SJCRH30 (cell line): ENCODE measurements at regions not wholly inside any gene's neighbourhood (a gene's known extent, or its start where the extent isn't known, plus 50 kb on each side); places are given as distances from the start of the nearest gene placed in this dataset.

Experiments used
- DNase-seq, 2 experiments: peaks; one replicate each; pipeline ENCODE4 v3.0.0-alpha.2; 2015 to 2020
- H3K27ac ChIP-seq: fragments of 250-450 bp; sonication (Bioruptor Pico); 2 replicates; pipeline ENCODE4 v1.5.1; 2020; ENCODE audit warnings: mild to moderate bottlenecking, moderate library complexity
- H3K27me3 ChIP-seq: fragments of 250-450 bp; sonication (Bioruptor Pico); 2 replicates; pipeline ENCODE4 v1.5.1; 2020; ENCODE audit warnings: mild to moderate bottlenecking, moderate library complexity
- H3K36me3 ChIP-seq: fragments of 250-450 bp; sonication (Bioruptor Pico); 2 replicates; pipeline ENCODE4 v1.5.1; 2020; ENCODE audit warnings: mild to moderate bottlenecking, moderate library complexity
- H3K4me1 ChIP-seq: fragments of 250-450 bp; sonication (Bioruptor Pico); 2 replicates; pipeline ENCODE4 v1.5.1; 2020; ENCODE audit warnings: mild to moderate bottlenecking, moderate library complexity
- H3K4me3 ChIP-seq: fragments of 250-450 bp; sonication (Bioruptor Pico); 2 replicates; pipeline ENCODE4 v1.5.1; 2020; ENCODE audit warnings: mild to moderate bottlenecking, moderate library complexity
- H3K9me3 ChIP-seq: fragments of 250-450 bp; sonication (Bioruptor Pico); replicated peaks from 2 replicates; pipeline ENCODE4 v1.5.1; 2020; ENCODE audit warnings: mild to moderate bottlenecking, moderate library complexity

- DNase-seq, result no peak
- Histone ChIP-seq H3K36me3 (no peaks in the 10 kb centered on the region), H3K9me3 (no peaks in the 10 kb centered on the region), H3K27ac (no peak overlapping the region), H3K4me3 (no peak overlapping the region), H3K27me3 (no peaks in the 10 kb centered on the region; the same call in 1 of the 2 replicates), H3K4me1 (no peaks in the 10 kb centered on the region)
Observed at GRCh38 chr6:134457941-134458340, 140.0 kb upstream of the SGK1 start.

- Histone ChIP-seq H3K4me1 (no peaks in the 10 kb centered on the region), H3K9me3 (no peaks in the 10 kb centered on the region), H3K4me3 (no peak overlapping the region), H3K36me3 (no peaks in the 10 kb centered on the region), H3K27ac (no peak overlapping the region), H3K27me3 (no peaks in the 10 kb centered on the region; the same call in 1 of the 2 replicates)
- no peak for DNase-seq
Observed at GRCh38 chr6:134456226-134456625, 138.3 kb upstream of the SGK1 start.

GRCh38 chr6:134455319-134455718 is 137.4 kb upstream of the SGK1 start:
- no peak for DNase-seq
- Histone ChIP-seq H3K4me1 (no peaks in the 10 kb centered on the region), H3K4me3 (no peak overlapping the region), H3K27ac (no peak overlapping the region), H3K36me3 (no peaks in the 10 kb centered on the region), H3K9me3 (no peaks in the 10 kb centered on the region), H3K27me3 (no peaks in the 10 kb centered on the region; the same call in 1 of the 2 replicates)

GRCh38 chr6:134454794-134455193 is 136.9 kb upstream of the SGK1 start:
- H3K36me3 ChIP-seq, result no peaks in the 10 kb centered on the region
- H3K4me3 ChIP-seq, result no peak overlapping the region
- H3K4me1 ChIP-seq, result no peaks in the 10 kb centered on the region
- H3K27me3 ChIP-seq, result no peaks in the 10 kb centered on the region; the same call in 1 of the 2 replicates
- H3K27ac ChIP-seq, result no peak overlapping the region
- H3K9me3 ChIP-seq, result no peaks in the 10 kb centered on the region
- no peak for DNase-seq

- H3K27me3 ChIP-seq, result no peaks in the 10 kb centered on the region; the same call in 1 of the 2 replicates
- DNase-seq, result no peak
- H3K36me3 ChIP-seq, result no peaks in the 10 kb centered on the region
- no peak overlapping the region for H3K4me3 ChIP-seq
- no peak overlapping the region for H3K27ac ChIP-seq
- H3K9me3 ChIP-seq, result no peaks in the 10 kb centered on the region
- no peaks in the 10 kb centered on the region for H3K4me1 ChIP-seq
Observed at GRCh38 chr6:134453792-134454510, 136.0 kb upstream of the SGK1 start.

GRCh38 chr6:134452906-134453305 is 135.0 kb upstream of the SGK1 start:
- Histone ChIP-seq H3K4me3 (no peak overlapping the region), H3K9me3 (no peaks in the 10 kb centered on the region), H3K4me1 (no peaks in the 10 kb centered on the region), H3K27ac (no peak overlapping the region), H3K36me3 (no peaks in the 10 kb centered on the region), H3K27me3 (no peaks in the 10 kb centered on the region)
- DNase-seq, result no peak

- Histone ChIP-seq H3K27ac (no peak overlapping the region), H3K36me3 (no peaks in the 10 kb centered on the region), H3K4me3 (no peak overlapping the region), H3K4me1 (no peaks in the 10 kb centered on the region), H3K27me3 (no peaks in the 10 kb centered on the region; the same call in 1 of the 2 replicates), H3K9me3 (no peaks in the 10 kb centered on the region)
- DNase-seq, result no peak
Observed at GRCh38 chr6:134451529-134451928, 133.6 kb upstream of the SGK1 start.

GRCh38 chr6:134449781-134450180 is 131.9 kb upstream of the SGK1 start:
- Histone ChIP-seq H3K27ac (no peak overlapping the region), H3K4me1 (no peaks in the 10 kb centered on the region), H3K4me3 (no peak overlapping the region), H3K27me3 (no peaks in the 10 kb centered on the region; the same call in 1 of the 2 replicates), H3K9me3 (no peaks in the 10 kb centered on the region), H3K36me3 (no peaks in the 10 kb centered on the region)
- no peak for DNase-seq

- no peak overlapping the region for H3K27ac ChIP-seq
Observed at GRCh38 chr6:134449004-134449403, 131.1 kb upstream of the SGK1 start.

GRCh38 chr6:134447883-134448387 is 130.0 kb upstream of the SGK1 start:
- Histone ChIP-seq H3K36me3 (no peaks in the 10 kb centered on the region), H3K27ac (no peak overlapping the region), H3K4me1 (no peaks in the 10 kb centered on the region), H3K9me3 (no peaks in the 10 kb centered on the region), H3K27me3 (no peaks in the 10 kb centered on the region; the same call in 1 of the 2 replicates), H3K4me3 (no peak overlapping the region)
- no peak for DNase-seq

More at GRCh38 chr6:134449004-134449403, 131.1 kb upstream of the SGK1 start:
- H3K36me3 ChIP-seq, result no peaks in the 10 kb centered on the region
- no peaks in the 10 kb centered on the region for H3K9me3 ChIP-seq
- no peak for DNase-seq
- H3K27me3 ChIP-seq, result no peaks in the 10 kb centered on the region; the same call in 1 of the 2 replicates
- no peak overlapping the region for H3K4me3 ChIP-seq
- H3K4me1 ChIP-seq, result no peaks in the 10 kb centered on the region

GRCh38 chr6:134447423-134447822 is 129.5 kb upstream of the SGK1 start:
- H3K36me3 ChIP-seq, result no peaks in the 10 kb centered on the region
- no peak for DNase-seq
- H3K27ac ChIP-seq, result no peak overlapping the region
- no peaks in the 10 kb centered on the region for H3K4me1 ChIP-seq
- no peaks in the 10 kb centered on the region for H3K9me3 ChIP-seq
- H3K27me3 ChIP-seq, result no peaks in the 10 kb centered on the region; the same call in 1 of the 2 replicates
- no peak overlapping the region for H3K4me3 ChIP-seq

- no peak overlapping the region for H3K27ac ChIP-seq
- H3K9me3 ChIP-seq, result no peaks in the 10 kb centered on the region
- H3K36me3 ChIP-seq, result no peaks in the 10 kb centered on the region
- H3K27me3 ChIP-seq, result no peaks in the 10 kb centered on the region; the same call in 1 of the 2 replicates
- H3K4me3 ChIP-seq, result no peak overlapping the region
- H3K4me1 ChIP-seq, result no peaks in the 10 kb centered on the region
- no peak for DNase-seq
Observed at GRCh38 chr6:134446896-134447295, 129.0 kb upstream of the SGK1 start.

- Histone ChIP-seq H3K36me3 (no peaks in the 10 kb centered on the region), H3K4me3 (no peak overlapping the region), H3K27me3 (no peaks in the 10 kb centered on the region; the same call in 1 of the 2 replicates), H3K27ac (no peak overlapping the region), H3K9me3 (no peaks in the 10 kb centered on the region), H3K4me1 (no peaks in the 10 kb centered on the region)
- DNase-seq, result no peak
Observed at GRCh38 chr6:134446218-134446848, 128.4 kb upstream of the SGK1 start.

- Histone ChIP-seq H3K36me3 (no peaks in the 10 kb centered on the region), H3K9me3 (no peaks in the 10 kb centered on the region), H3K4me3 (no peak overlapping the region), H3K27me3 (no peaks in the 10 kb centered on the region; the same call in 1 of the 2 replicates), H3K27ac (no peak overlapping the region), H3K4me1 (no peaks in the 10 kb centered on the region)
- DNase-seq, result no peak
Observed at GRCh38 chr6:134443009-134443408, 125.1 kb upstream of the SGK1 start.

- no peak overlapping the region for H3K27ac ChIP-seq
- no peak for DNase-seq
- no peaks in the 10 kb centered on the region for H3K4me1 ChIP-seq
- no peaks in the 10 kb centered on the region; the same call in 1 of the 2 replicates for H3K27me3 ChIP-seq
- H3K4me3 ChIP-seq, result no peak overlapping the region
- no peaks in the 10 kb centered on the region for H3K36me3 ChIP-seq
- H3K9me3 ChIP-seq, result no peaks in the 10 kb centered on the region
Observed at GRCh38 chr6:134442073-134442472, 124.2 kb upstream of the SGK1 start.
